GM12878 (cell line): ENCODE measurements at regions not wholly inside any gene's neighbourhood (a gene's known extent, or its start where the extent isn't known, plus 50 kb on each side); places are given as distances from the start of the nearest gene placed in this dataset.

ENCODE experiments used
- ATAC-seq: fragments of 200-7000 bp; cut with Tn5 transposase; 3 replicates; pipeline ENCODE4 v1.9.1; 2020; ENCODE audit warnings: mild to moderate bottlenecking, moderate library complexity
- BruUV-seq: library from RNA; stranded (reverse); fragments of 400-500 nt; replicated peaks from 2 replicates; lab custom pipeline; 2021; lab: Mats Ljungman, UMichigan
- CTCF ChIA-PET: fragments of 300-600 bp; sonication (Branson Sonifier 250); formaldehyde crosslinking; extraction: SDS; loops from one replicate; lab custom pipeline; 2021; ENCODE audit warnings: inconsistent platforms; lab: Yijun Ruan, JAX
- POLR2A ChIA-PET: fragments of 350-600 bp; formaldehyde crosslinking; extraction: SDS; loops from one replicate; lab custom pipeline; 2021; ENCODE audit warnings: inconsistent platforms; lab: Charles Lee
- RAD21 ChIA-PET: fragments of 300-600 bp; sonication (Branson Sonifier 250); formaldehyde crosslinking; loops from one replicate; lab custom pipeline; 2023; ENCODE audit warnings: antibody characterized with exemption; ENCODE audit not compliant: unreplicated experiment; lab: Charles Lee
- SMC1A ChIA-PET: fragments of 300-600 bp; sonication (Branson Sonifier 250); formaldehyde crosslinking; loops from one replicate; lab custom pipeline; 2023; ENCODE audit not compliant: unreplicated experiment, uncharacterized antibody; lab: Charles Lee
- DNase-seq: peaks from one replicate; pipeline ENCODE4 v3.0.0-alpha.2; 2011; ENCODE audit warnings: low read depth, low spot score
- FAIRE-seq: peaks from 3 replicates; lab custom pipeline; 2011; peaks lifted over from hg19 to GRCh38; lab: Jason Lieb, UNC
- H2AFZ ChIP-seq: 2 replicates; pipeline ENCODE4 v1.6.0; 2011; ENCODE audit warnings: low read depth, low read length, control low read depth; ENCODE audit not compliant: control insufficient read depth
- H3K27ac ChIP-seq: 2 replicates; pipeline ENCODE4 v1.5.1; 2011; ENCODE audit warnings: control low read depth; ENCODE audit not compliant: control insufficient read depth, insufficient read depth
- H3K27me3 ChIP-seq, 2 experiments: replicated peaks in 1 of 2; 2 replicates each; pipeline versions ENCODE4 v1.6.0 to v1.6.1; 2011; ENCODE audit warnings: low read length in 1 of 2; ENCODE audit not compliant: control insufficient read depth in 2 of 2, insufficient read depth in 2 of 2
- H3K36me3 ChIP-seq, 2 experiments: 2 replicates each; pipeline ENCODE4 v1.5.1; 2011; ENCODE audit warnings: low read length in 1 of 2; ENCODE audit not compliant: control insufficient read depth in 2 of 2, insufficient read depth in 2 of 2
- H3K4me1 ChIP-seq: 2 replicates; pipeline ENCODE4 v1.6.1; 2011; ENCODE audit warnings: mild to moderate bottlenecking, low read length, moderate library complexity, mixed read lengths; ENCODE audit not compliant: control insufficient read depth, insufficient read depth
- H3K4me2 ChIP-seq: 2 replicates; pipeline ENCODE4 v1.6.0; 2011; ENCODE audit warnings: control low read depth; ENCODE audit not compliant: control insufficient read depth, insufficient read depth
- H3K4me3 ChIP-seq: fragments of 200-600 bp; sonication (generic); 2 replicates; pipeline ENCODE4 v1.5.1; 2016
- H3K79me2 ChIP-seq: 2 replicates; pipeline ENCODE4 v1.6.0; 2011; ENCODE audit warnings: low read length; ENCODE audit not compliant: control insufficient read depth, insufficient read depth
- H3K9ac ChIP-seq: 2 replicates; pipeline ENCODE4 v1.8.0; 2011; ENCODE audit warnings: low read length, control low read depth, mixed read lengths; ENCODE audit not compliant: control insufficient read depth, insufficient read depth
- H3K9me3 ChIP-seq: replicated peaks from 3 replicates; pipeline ENCODE4 v1.5.1; 2011; ENCODE audit warnings: mild to moderate bottlenecking, low read length; ENCODE audit not compliant: control insufficient read depth, insufficient read depth
- H4K20me1 ChIP-seq: 2 replicates; pipeline ENCODE4 v1.6.0; 2011; ENCODE audit not compliant: control insufficient read depth, insufficient read depth
- ATF7 ChIP-seq: fragments of 450-650 bp; IDR thresholded peaks from 2 replicates; pipeline ENCODE4 v1.6.1; 2016; ENCODE audit warnings: low read depth, mild to moderate bottlenecking
- BCL11A ChIP-seq: IDR thresholded peaks from 2 replicates; pipeline ENCODE4 v1.6.1; 2011; ENCODE audit warnings: low read depth, low read length
- CBX3 ChIP-seq: fragments of 200-600 bp; sonication (generic); IDR thresholded peaks from 2 replicates; pipeline ENCODE4 v1.6.1; 2016; ENCODE audit warnings: low read depth, borderline replicate concordance
- GABPA ChIP-seq: IDR thresholded peaks from 2 replicates; pipeline ENCODE4 v1.6.1; 2014; ENCODE audit warnings: antibody characterized with exemption, low read depth, mild to moderate bottlenecking, inconsistent platforms
- HDAC6 ChIP-seq: fragments of 200-600 bp; sonication (generic); IDR thresholded peaks from one replicate; pipeline ENCODE4 v1.8.0; 2017; ENCODE audit warnings: antibody characterized with exemption; ENCODE audit not compliant: unreplicated experiment
- MYB ChIP-seq: fragments of 150-350 bp; IDR thresholded peaks from 2 replicates; pipeline ENCODE4 v1.6.1; 2014; ENCODE audit warnings: mild to moderate bottlenecking, low read depth, low read length, borderline replicate concordance
- NFYB ChIP-seq: IDR thresholded peaks from 2 replicates; pipeline ENCODE4 v1.6.1; 2011; ENCODE audit warnings: low read depth, mild to moderate bottlenecking, low read length, improper control_type of control experiment, moderate library complexity; ENCODE audit not compliant: insufficient read depth
- NR2C2 ChIP-seq: IDR thresholded peaks from 2 replicates; pipeline ENCODE4 v1.6.1; 2011; ENCODE audit warnings: borderline replicate concordance, low read depth; ENCODE audit not compliant: control insufficient read depth, insufficient read length
- NR2F1 ChIP-seq: fragments of 450-650 bp; conservative IDR thresholded peaks from 2 replicates; pipeline ENCODE4 v1.6.1; 2017; ENCODE audit warnings: mild to moderate bottlenecking
- NRF1 ChIP-seq: conservative IDR thresholded peaks from 2 replicates; pipeline ENCODE4 v1.6.1; 2011; ENCODE audit warnings: mild to moderate bottlenecking, low read depth, low read length, improper control_type of control experiment
- SUPT20H ChIP-seq: IDR thresholded peaks from 2 replicates; pipeline ENCODE4 v1.6.1; 2011; ENCODE audit warnings: low read depth, mild to moderate bottlenecking, low read length, moderate library complexity, borderline replicate concordance; ENCODE audit not compliant: control insufficient read depth
- YBX1 ChIP-seq: fragments of 450-650 bp; IDR thresholded peaks from 2 replicates; pipeline ENCODE4 v1.6.1; 2016; ENCODE audit warnings: antibody characterized with exemption
- ZBED1 ChIP-seq: IDR thresholded peaks from 2 replicates; pipeline ENCODE4 v1.6.1; 2016; ENCODE audit warnings: borderline replicate concordance
- WGBS: methylation state at CpG from one replicate; pipeline ENCODE4 v1.1.6; 2016; ENCODE audit warnings: low lambda C conversion rate; ENCODE audit not compliant: insufficient replicate concordance, insufficient coverage; ENCODE audit errors: missing lambda C conversion rate; 5-methylcytosine and 5-hydroxymethylcytosine counted together
- in situ Hi-C: fragments of 300-500 bp; cut with MboI; formaldehyde crosslinking; loops from 9 replicates; pipeline ENCODE4 v1.14.3; 2018; ENCODE audit warnings: mixed read lengths
- intact Hi-C: fragments of 100-400 bp; cut with micrococcal nuclease; formaldehyde crosslinking; loops from one replicate; pipeline ENCODE4 v1.14.2; 2022; ENCODE audit not compliant: unreplicated experiment

GRCh38 chr3:116785226-116785625 is 75.6 kb downstream of the TUSC7 start:
- H3K27me3 ChIP-seq: no peaks in the 10 kb centered on the region
- no peak for TF ChIP-seq ZBED1
- TF ChIP-seq GABPA: no peak
- no peak for TF ChIP-seq BCL11A
- TF ChIP-seq NRF1: no peak
- no peak for TF ChIP-seq SUPT20H
- TF ChIP-seq NR2C2: no peak
- no peak for TF ChIP-seq YBX1
- TF ChIP-seq NR2F1: no peak
- TF ChIP-seq CBX3: no peak
- no peak for TF ChIP-seq HDAC6
- no peak for TF ChIP-seq NFYB
- TF ChIP-seq MYB: no peak
- no peak for TF ChIP-seq ATF7
- H3K4me3 ChIP-seq: no peak overlapping the region
- no peak overlapping the region for H3K4me2 ChIP-seq
- RAD21 ChIA-PET: no interaction called here
- H3K27ac ChIP-seq: no peak overlapping the region
- DNase-seq (no peak), ATAC-seq (no peak), FAIRE-seq (no peak)
- SMC1A ChIA-PET: interaction anchor here (1.7 kb wide), 1 partner anchor 13 kb away, joined by 5 read pairs; no protein-coding TSS in a partner anchor
- no peaks in the 10 kb centered on the region for H4K20me1 ChIP-seq
- POLR2A ChIA-PET: no interaction called here
- no peak overlapping the region for H3K9ac ChIP-seq
- intact Hi-C loops: no loop called here
- no peak overlapping the region for H2AFZ ChIP-seq
- in situ Hi-C loops: no loop called here
- no peaks in the 10 kb centered on the region for H3K36me3 ChIP-seq
- BruUV-seq: no TSS peak
- WGBS: 40% methylated on average over 3 of the region's 3 CpGs
- CTCF ChIA-PET: interaction anchor here (1.4 to 3.0 kb wide), 2 partner anchors 13 to 15 kb away, joined by 5 to 18 read pairs; no protein-coding TSS in a partner anchor
- no peaks in the 10 kb centered on the region for H3K4me1 ChIP-seq
- no peaks in the 10 kb centered on the region for H3K79me2 ChIP-seq
- H3K9me3 ChIP-seq: no peaks in the 10 kb centered on the region
